ENCODE measurements at regions not wholly inside any gene's neighbourhood (a gene's known extent, or its start where the extent isn't known, plus 50 kb on each side); places are given as distances from the start of the nearest gene placed in this dataset.
"Not testable (repeated sequence)": the region's sequence is repeated elsewhere in the genome, so short reads cannot be mapped to it uniquely, and the experiment has no call there.

- no peak for DNase-seq
Measured at GRCh38 chr5:28451483-28451882, 1413.1 kb upstream of the CDH9 start.

GRCh38 chr5:28450997-28451396 lies 1412.6 kb upstream of the CDH9 start:
- DNase-seq = no peak

GRCh38 chr5:28448791-28449190 lies 1410.4 kb upstream of the CDH9 start:
- DNase-seq = no peak

GRCh38 chr5:28430565-28431178 lies 1392.3 kb upstream of the CDH9 start:
- no peak for DNase-seq

- no peak for DNase-seq
Measured at GRCh38 chr5:28421141-28421540, 1382.8 kb upstream of the CDH9 start.

- DNase-seq = no peak
Measured at GRCh38 chr5:28415791-28416443, 1377.5 kb upstream of the CDH9 start.

GRCh38 chr5:28414619-28415018 lies 1376.2 kb upstream of the CDH9 start:
- no peak for DNase-seq

GRCh38 chr5:28408651-28409050 lies 1370.3 kb upstream of the CDH9 start:
- DNase-seq = no peak

- no peak for DNase-seq
Measured at GRCh38 chr5:28408186-28408585, 1369.8 kb upstream of the CDH9 start.

- DNase-seq = no peak
Measured at GRCh38 chr5:28404363-28405071, 1366.1 kb upstream of the CDH9 start.

GRCh38 chr5:28403846-28404245 lies 1365.5 kb upstream of the CDH9 start:
- no peak for DNase-seq

GRCh38 chr5:28402590-28403301 lies 1364.4 kb upstream of the CDH9 start:
- no peak for DNase-seq

- no peak for DNase-seq
Measured at GRCh38 chr5:28400076-28400475, 1361.7 kb upstream of the CDH9 start.

GRCh38 chr5:28399211-28399610 lies 1360.8 kb upstream of the CDH9 start:
- no peak for DNase-seq

GRCh38 chr5:28398185-28398584 lies 1359.8 kb upstream of the CDH9 start:
- no peak for DNase-seq

GRCh38 chr5:28397502-28397941 lies 1359.1 kb upstream of the CDH9 start:
- DNase-seq = no peak

- DNase-seq = no peak
Measured at GRCh38 chr5:28391277-28391676, 1352.9 kb upstream of the CDH9 start.

GRCh38 chr5:28390341-28390740 lies 1352.0 kb upstream of the CDH9 start:
- DNase-seq = no peak

GRCh38 chr5:28389727-28390126 lies 1351.3 kb upstream of the CDH9 start:
- DNase-seq = not testable (repeated sequence)

- DNase-seq = no peak
Measured at GRCh38 chr5:28388428-28388827, 1350.0 kb upstream of the CDH9 start.

- DNase-seq = no peak
Measured at GRCh38 chr5:28386712-28387111, 1348.3 kb upstream of the CDH9 start.

GRCh38 chr5:28380167-28380566 lies 1341.8 kb upstream of the CDH9 start:
- DNase-seq = no peak

GRCh38 chr5:28374492-28374967 lies 1336.1 kb upstream of the CDH9 start:
- DNase-seq = no peak
